GM23338 (cell line): ENCODE measurements at regions not wholly inside any gene's neighbourhood (a gene's known extent, or its start where the extent isn't known, plus 50 kb on each side); places are given as distances from the start of the nearest gene placed in this dataset.

Experiments
- ATAC-seq: fragments of 200-7000 bp; cut with Tn5 transposase; 3 replicates; pipeline ENCODE4 v1.9.1; 2020
- DNase-seq: peaks from one replicate; pipeline ENCODE4 v3.0.0-alpha.2; 2015; ENCODE audit warnings: low spot score
- H2AFZ ChIP-seq: fragments of 200-600 bp; sonication (generic); 2 replicates; pipeline ENCODE4 v1.8.0; 2016; ENCODE audit warnings: antibody characterized with exemption, mild to moderate bottlenecking, moderate library complexity
- H3F3A ChIP-seq: fragments of 200-600 bp; sonication (generic); replicated peaks from 2 replicates; pipeline ENCODE4 v1.8.0; 2017; ENCODE audit warnings: antibody characterized with exemption, mixed run types, low read depth
- H3K27ac ChIP-seq: fragments of 200-600 bp; sonication (generic); 2 replicates; pipeline ENCODE4 v1.6.1; 2016; ENCODE audit warnings: low read depth
- H3K27me3 ChIP-seq: fragments of 200-600 bp; sonication (generic); 2 replicates; pipeline ENCODE4 v1.8.0; 2016; ENCODE audit warnings: mild to moderate bottlenecking, mixed run types, moderate library complexity; ENCODE audit not compliant: insufficient read depth
- H3K36me3 ChIP-seq: fragments of 200-600 bp; sonication (generic); 2 replicates; pipeline ENCODE4 v1.8.0; 2016; ENCODE audit warnings: mild to moderate bottlenecking; ENCODE audit not compliant: insufficient read depth
- H3K4me1 ChIP-seq: fragments of 200-600 bp; sonication (generic); 2 replicates; pipeline ENCODE4 v1.8.0; 2016; ENCODE audit warnings: mild to moderate bottlenecking, moderate library complexity; ENCODE audit not compliant: insufficient read depth
- H3K4me2 ChIP-seq: fragments of 200-600 bp; sonication (generic); 2 replicates; pipeline ENCODE4 v1.7.1; 2017; ENCODE audit warnings: mixed run types
- H3K4me3 ChIP-seq: fragments of 200-600 bp; sonication (generic); 2 replicates; pipeline ENCODE4 v1.6.1; 2016; ENCODE audit warnings: mixed run types
- H3K79me2 ChIP-seq: fragments of 200-600 bp; sonication (generic); replicated peaks from 2 replicates; pipeline ENCODE4 v1.8.0; 2017; ENCODE audit warnings: mild to moderate bottlenecking; ENCODE audit not compliant: insufficient read depth
- H3K9me2 ChIP-seq: fragments of 200-600 bp; sonication (generic); 2 replicates; pipeline ENCODE4 v1.8.0; 2017; ENCODE audit not compliant: insufficient read depth
- H4K20me1 ChIP-seq: fragments of 200-600 bp; sonication (generic); replicated peaks from 2 replicates; pipeline ENCODE4 v1.8.0; 2017; ENCODE audit warnings: mild to moderate bottlenecking; ENCODE audit not compliant: insufficient read depth
- H3K27ac Mint-ChIP-seq: 2 replicates; pipeline ENCODE4 v1.8.0; 2020; ENCODE audit warnings: inconsistent platforms, mild to moderate bottlenecking, moderate library complexity, mixed read lengths
- H3K27me3 Mint-ChIP-seq: 3 replicates; pipeline ENCODE4 v1.8.0; 2022; ENCODE audit warnings: low read depth, mild to moderate bottlenecking, moderate library complexity, mixed read lengths, inconsistent platforms; ENCODE audit not compliant: insufficient read depth, poor library complexity
- H3K36me3 Mint-ChIP-seq: 3 replicates; pipeline ENCODE4 v1.8.0; 2021; ENCODE audit warnings: low read depth, mild to moderate bottlenecking, inconsistent platforms, moderate library complexity, mixed read lengths
- H3K4me1 Mint-ChIP-seq: 3 replicates; pipeline ENCODE4 v1.8.0; 2020; ENCODE audit warnings: mild to moderate bottlenecking, inconsistent platforms, mixed read lengths
- H3K4me3 Mint-ChIP-seq: 3 replicates; pipeline ENCODE4 v1.8.0; 2021; ENCODE audit warnings: moderate library complexity, mild to moderate bottlenecking, inconsistent platforms, mixed read lengths
- H3K9me3 Mint-ChIP-seq: 3 replicates; pipeline ENCODE4 v1.8.0; 2020; ENCODE audit warnings: moderate library complexity, mild to moderate bottlenecking, inconsistent platforms, mixed read lengths
- CREB1 ChIP-seq: fragments of 250-450 bp; sonication (Bioruptor Pico); IDR thresholded peaks from 2 replicates; pipeline ENCODE4 v1.5.0; 2020; ENCODE audit warnings: low read depth, mild to moderate bottlenecking, moderate library complexity
- EZH2 ChIP-seq: fragments of 200-600 bp; sonication (generic); IDR thresholded peaks from one replicate; pipeline ENCODE4 v1.8.0; 2017; ENCODE audit warnings: antibody characterized with exemption, mild to moderate bottlenecking, low read depth; ENCODE audit not compliant: unreplicated experiment
- EZH2phosphoT487 ChIP-seq: fragments of 200-600 bp; sonication (generic); IDR thresholded peaks from one replicate; pipeline ENCODE4 v1.8.1; 2018; ENCODE audit warnings: antibody characterized with exemption; ENCODE audit not compliant: unreplicated experiment
- JUNB ChIP-seq: IDR thresholded peaks from one replicate; pipeline ENCODE4 v1.6.1; 2016; ENCODE audit warnings: antibody characterized with exemption; ENCODE audit not compliant: unreplicated experiment
- NANOG ChIP-seq: IDR thresholded peaks from 2 replicates; pipeline ENCODE4 v1.6.1; 2016; ENCODE audit warnings: antibody characterized with exemption, borderline replicate concordance
- POLR2AphosphoS5 ChIP-seq: IDR thresholded peaks from 2 replicates; pipeline ENCODE4 v1.6.1; 2016; ENCODE audit warnings: antibody characterized with exemption, low read depth
- STAT1 ChIP-seq: IDR thresholded peaks from one replicate; pipeline ENCODE4 v1.6.1; 2016; ENCODE audit warnings: antibody characterized with exemption; ENCODE audit not compliant: unreplicated experiment
- ZNF114 ChIP-seq: fragments of 250-450 bp; sonication (Bioruptor Pico); IDR thresholded peaks from 2 replicates; pipeline ENCODE4 v1.5.0; 2020; ENCODE audit warnings: mild to moderate bottlenecking, moderate library complexity
- ZNF331 ChIP-seq: fragments of 250-450 bp; sonication (Bioruptor Pico); IDR thresholded peaks from 2 replicates; pipeline ENCODE4 v1.5.0; 2020; ENCODE audit warnings: low read depth, mild to moderate bottlenecking, moderate library complexity
- TF ChIP-seq, protein P1 (sequence below): IDR thresholded peaks from 2 replicates; pipeline ENCODE4 v1.6.1; 2016; ENCODE audit warnings: antibody characterized with exemption
- TF ChIP-seq, protein P2 (sequence below): fragments of 250-450 bp; sonication (Bioruptor Pico); IDR thresholded peaks from 2 replicates; pipeline ENCODE4 v1.5.0; 2020; ENCODE audit warnings: mild to moderate bottlenecking, moderate library complexity
- TF ChIP-seq, protein P3 (sequence below): IDR thresholded peaks from one replicate; pipeline ENCODE4 v1.6.1; 2018; ENCODE audit warnings: antibody characterized with exemption; ENCODE audit not compliant: unreplicated experiment
- TF ChIP-seq, protein P4 (sequence below), 2 experiments: fragments of 200-600 bp in 1 of 2; sonication (generic) in 1 of 2; conservative IDR thresholded peaks; 2 replicates each; pipeline versions ENCODE4 v1.5.1 to v1.6.1; 2016 to 2017; ENCODE audit warnings: antibody characterized with exemption in 2 of 2, low read depth in 2 of 2, mild to moderate bottlenecking in 2 of 2, moderate library complexity in 1 of 2

DNA sequence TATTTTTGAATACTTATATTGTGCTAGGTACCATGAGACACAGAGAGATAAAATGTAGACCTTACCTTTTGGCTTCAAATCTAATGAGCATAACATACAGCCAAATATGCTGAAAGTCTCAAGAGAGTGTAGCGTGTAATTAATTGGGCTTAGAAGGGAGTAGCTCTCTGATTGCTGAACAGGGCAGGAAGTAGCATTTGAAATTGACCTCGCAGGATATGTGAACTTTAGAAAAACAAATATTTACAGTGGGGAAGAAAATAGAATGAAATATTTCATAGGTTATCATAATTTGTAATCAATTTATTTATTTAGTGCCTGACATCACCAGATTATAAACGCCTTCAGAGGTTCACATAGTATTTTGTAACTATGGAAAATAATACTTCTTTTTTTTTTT lies 327.1 kb downstream of the RFC3 start:
- Mint-ChIP-seq H3K27me3 (no peaks in the 10 kb centered on the region), H3K36me3 (no peaks in the 10 kb centered on the region), H3K4me1 (peaks cover 11% of the 10 kb centered on the region), H3K27ac (no peak overlapping the region), H3K9me3 (no peaks in the 10 kb centered on the region), H3K4me3 (no peak overlapping the region)
- no peaks in the 10 kb centered on the region for H3F3A ChIP-seq
- no peaks in the 10 kb centered on the region for H3K9me2 ChIP-seq
- no peak overlapping the region for H3K27ac ChIP-seq
- TF ChIP-seq, protein P1, sequence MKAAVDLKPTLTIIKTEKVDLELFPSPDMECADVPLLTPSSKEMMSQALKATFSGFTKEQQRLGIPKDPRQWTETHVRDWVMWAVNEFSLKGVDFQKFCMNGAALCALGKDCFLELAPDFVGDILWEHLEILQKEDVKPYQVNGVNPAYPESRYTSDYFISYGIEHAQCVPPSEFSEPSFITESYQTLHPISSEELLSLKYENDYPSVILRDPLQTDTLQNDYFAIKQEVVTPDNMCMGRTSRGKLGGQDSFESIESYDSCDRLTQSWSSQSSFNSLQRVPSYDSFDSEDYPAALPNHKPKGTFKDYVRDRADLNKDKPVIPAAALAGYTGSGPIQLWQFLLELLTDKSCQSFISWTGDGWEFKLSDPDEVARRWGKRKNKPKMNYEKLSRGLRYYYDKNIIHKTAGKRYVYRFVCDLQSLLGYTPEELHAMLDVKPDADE, result no peak
- TF ChIP-seq STAT1 (no peak), JUNB (no peak), EZH2phosphoT487 (no peak), ZNF331 (CRISPR knock-in tag) (no peak), POLR2AphosphoS5 (no peak), ZNF114 (CRISPR knock-in tag) (no peak), NANOG (no peak), EZH2 (no peak), CREB1 (CRISPR knock-in tag) (no peak)
- TF ChIP-seq, protein P2, sequence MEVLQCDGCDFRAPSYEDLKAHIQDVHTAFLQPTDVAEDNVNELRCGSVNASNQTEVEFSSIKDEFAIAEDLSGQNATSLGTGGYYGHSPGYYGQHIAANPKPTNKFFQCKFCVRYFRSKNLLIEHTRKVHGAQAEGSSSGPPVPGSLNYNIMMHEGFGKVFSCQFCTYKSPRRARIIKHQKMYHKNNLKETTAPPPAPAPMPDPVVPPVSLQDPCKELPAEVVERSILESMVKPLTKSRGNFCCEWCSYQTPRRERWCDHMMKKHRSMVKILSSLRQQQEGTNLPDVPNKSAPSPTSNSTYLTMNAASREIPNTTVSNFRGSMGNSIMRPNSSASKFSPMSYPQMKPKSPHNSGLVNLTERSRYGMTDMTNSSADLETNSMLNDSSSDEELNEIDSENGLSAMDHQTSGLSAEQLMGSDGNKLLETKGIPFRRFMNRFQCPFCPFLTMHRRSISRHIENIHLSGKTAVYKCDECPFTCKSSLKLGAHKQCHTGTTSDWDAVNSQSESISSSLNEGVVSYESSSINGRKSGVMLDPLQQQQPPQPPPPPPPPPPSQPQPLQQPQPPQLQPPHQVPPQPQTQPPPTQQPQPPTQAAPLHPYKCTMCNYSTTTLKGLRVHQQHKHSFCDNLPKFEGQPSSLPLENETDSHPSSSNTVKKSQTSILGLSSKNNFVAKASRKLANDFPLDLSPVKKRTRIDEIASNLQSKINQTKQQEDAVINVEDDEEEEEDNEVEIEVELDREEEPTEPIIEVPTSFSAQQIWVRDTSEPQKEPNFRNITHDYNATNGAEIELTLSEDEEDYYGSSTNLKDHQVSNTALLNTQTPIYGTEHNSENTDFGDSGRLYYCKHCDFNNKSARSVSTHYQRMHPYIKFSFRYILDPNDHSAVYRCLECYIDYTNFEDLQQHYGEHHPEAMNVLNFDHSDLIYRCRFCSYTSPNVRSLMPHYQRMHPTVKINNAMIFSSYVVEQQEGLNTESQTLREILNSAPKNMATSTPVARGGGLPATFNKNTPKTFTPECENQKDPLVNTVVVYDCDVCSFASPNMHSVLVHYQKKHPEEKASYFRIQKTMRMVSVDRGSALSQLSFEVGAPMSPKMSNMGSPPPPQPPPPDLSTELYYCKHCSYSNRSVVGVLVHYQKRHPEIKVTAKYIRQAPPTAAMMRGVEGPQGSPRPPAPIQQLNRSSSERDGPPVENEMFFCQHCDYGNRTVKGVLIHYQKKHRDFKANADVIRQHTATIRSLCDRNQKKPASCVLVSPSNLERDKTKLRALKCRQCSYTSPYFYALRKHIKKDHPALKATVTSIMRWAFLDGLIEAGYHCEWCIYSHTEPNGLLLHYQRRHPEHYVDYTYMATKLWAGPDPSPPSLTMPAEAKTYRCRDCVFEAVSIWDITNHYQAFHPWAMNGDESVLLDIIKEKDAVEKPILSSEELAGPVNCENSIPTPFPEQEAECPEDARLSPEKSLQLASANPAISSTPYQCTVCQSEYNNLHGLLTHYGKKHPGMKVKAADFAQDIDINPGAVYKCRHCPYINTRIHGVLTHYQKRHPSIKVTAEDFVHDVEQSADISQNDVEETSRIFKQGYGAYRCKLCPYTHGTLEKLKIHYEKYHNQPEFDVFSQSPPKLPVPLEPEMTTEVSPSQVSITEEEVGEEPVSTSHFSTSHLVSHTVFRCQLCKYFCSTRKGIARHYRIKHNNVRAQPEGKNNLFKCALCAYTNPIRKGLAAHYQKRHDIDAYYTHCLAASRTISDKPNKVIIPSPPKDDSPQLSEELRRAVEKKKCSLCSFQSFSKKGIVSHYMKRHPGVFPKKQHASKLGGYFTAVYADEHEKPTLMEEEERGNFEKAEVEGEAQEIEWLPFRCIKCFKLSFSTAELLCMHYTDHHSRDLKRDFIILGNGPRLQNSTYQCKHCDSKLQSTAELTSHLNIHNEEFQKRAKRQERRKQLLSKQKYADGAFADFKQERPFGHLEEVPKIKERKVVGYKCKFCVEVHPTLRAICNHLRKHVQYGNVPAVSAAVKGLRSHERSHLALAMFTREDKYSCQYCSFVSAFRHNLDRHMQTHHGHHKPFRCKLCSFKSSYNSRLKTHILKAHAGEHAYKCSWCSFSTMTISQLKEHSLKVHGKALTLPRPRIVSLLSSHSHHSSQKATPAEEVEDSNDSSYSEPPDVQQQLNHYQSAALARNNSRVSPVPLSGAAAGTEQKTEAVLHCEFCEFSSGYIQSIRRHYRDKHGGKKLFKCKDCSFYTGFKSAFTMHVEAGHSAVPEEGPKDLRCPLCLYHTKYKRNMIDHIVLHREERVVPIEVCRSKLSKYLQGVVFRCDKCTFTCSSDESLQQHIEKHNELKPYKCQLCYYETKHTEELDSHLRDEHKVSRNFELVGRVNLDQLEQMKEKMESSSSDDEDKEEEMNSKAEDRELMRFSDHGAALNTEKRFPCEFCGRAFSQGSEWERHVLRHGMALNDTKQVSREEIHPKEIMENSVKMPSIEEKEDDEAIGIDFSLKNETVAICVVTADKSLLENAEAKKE (CRISPR knock-in tag), result no peak
- TF ChIP-seq, protein P3, sequence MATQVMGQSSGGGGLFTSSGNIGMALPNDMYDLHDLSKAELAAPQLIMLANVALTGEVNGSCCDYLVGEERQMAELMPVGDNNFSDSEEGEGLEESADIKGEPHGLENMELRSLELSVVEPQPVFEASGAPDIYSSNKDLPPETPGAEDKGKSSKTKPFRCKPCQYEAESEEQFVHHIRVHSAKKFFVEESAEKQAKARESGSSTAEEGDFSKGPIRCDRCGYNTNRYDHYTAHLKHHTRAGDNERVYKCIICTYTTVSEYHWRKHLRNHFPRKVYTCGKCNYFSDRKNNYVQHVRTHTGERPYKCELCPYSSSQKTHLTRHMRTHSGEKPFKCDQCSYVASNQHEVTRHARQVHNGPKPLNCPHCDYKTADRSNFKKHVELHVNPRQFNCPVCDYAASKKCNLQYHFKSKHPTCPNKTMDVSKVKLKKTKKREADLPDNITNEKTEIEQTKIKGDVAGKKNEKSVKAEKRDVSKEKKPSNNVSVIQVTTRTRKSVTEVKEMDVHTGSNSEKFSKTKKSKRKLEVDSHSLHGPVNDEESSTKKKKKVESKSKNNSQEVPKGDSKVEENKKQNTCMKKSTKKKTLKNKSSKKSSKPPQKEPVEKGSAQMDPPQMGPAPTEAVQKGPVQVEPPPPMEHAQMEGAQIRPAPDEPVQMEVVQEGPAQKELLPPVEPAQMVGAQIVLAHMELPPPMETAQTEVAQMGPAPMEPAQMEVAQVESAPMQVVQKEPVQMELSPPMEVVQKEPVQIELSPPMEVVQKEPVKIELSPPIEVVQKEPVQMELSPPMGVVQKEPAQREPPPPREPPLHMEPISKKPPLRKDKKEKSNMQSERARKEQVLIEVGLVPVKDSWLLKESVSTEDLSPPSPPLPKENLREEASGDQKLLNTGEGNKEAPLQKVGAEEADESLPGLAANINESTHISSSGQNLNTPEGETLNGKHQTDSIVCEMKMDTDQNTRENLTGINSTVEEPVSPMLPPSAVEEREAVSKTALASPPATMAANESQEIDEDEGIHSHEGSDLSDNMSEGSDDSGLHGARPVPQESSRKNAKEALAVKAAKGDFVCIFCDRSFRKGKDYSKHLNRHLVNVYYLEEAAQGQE, result no peak
- TF ChIP-seq, protein P4, sequence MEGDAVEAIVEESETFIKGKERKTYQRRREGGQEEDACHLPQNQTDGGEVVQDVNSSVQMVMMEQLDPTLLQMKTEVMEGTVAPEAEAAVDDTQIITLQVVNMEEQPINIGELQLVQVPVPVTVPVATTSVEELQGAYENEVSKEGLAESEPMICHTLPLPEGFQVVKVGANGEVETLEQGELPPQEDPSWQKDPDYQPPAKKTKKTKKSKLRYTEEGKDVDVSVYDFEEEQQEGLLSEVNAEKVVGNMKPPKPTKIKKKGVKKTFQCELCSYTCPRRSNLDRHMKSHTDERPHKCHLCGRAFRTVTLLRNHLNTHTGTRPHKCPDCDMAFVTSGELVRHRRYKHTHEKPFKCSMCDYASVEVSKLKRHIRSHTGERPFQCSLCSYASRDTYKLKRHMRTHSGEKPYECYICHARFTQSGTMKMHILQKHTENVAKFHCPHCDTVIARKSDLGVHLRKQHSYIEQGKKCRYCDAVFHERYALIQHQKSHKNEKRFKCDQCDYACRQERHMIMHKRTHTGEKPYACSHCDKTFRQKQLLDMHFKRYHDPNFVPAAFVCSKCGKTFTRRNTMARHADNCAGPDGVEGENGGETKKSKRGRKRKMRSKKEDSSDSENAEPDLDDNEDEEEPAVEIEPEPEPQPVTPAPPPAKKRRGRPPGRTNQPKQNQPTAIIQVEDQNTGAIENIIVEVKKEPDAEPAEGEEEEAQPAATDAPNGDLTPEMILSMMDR (conservative IDR thresholded peaks at IDR 0.05; ENCODE audit: low read depth in 2 of 2), result no peak
- peaks cover 8% of the 10 kb centered on the region for H3K4me1 ChIP-seq
- no peaks in the 10 kb centered on the region for H4K20me1 ChIP-seq
- no peak overlapping the region for H2AFZ ChIP-seq
- no peak overlapping the region for H3K4me2 ChIP-seq
- H3K27me3 ChIP-seq, result no peaks in the 10 kb centered on the region
- no peaks in the 10 kb centered on the region for H3K79me2 ChIP-seq
- H3K36me3 ChIP-seq, result no peaks in the 10 kb centered on the region
- DNase-seq (no peak), ATAC-seq (no peak)
- H3K4me3 ChIP-seq, result no peak overlapping the region
